RWPE2 (cell line): ENCODE measurements at regions not wholly inside any gene's neighbourhood (a gene's known extent, or its start where the extent isn't known, plus 50 kb on each side); places are given as distances from the start of the nearest gene placed in this dataset.

Source experiments
- ATAC-seq: fragments of 200-7000 bp; cut with Tn5 transposase; 3 replicates; pipeline ENCODE4 v1.9.1; 2021; ENCODE audit warnings: low read depth
- DNase-seq: peaks from one replicate; pipeline ENCODE4 v3.0.0-alpha.2; 2020; ENCODE audit warnings: low spot score
- H3K27ac ChIP-seq: fragments of 450-650 bp; 2 replicates; pipeline ENCODE4 v1.5.1; 2017; ENCODE audit warnings: mild to moderate bottlenecking; ENCODE audit not compliant: poor library complexity, severe bottlenecking
- H3K27me3 ChIP-seq: fragments of 250-450 bp; sonication (Bioruptor Pico); 2 replicates; pipeline ENCODE4 v1.5.1; 2021; ENCODE audit warnings: mild to moderate bottlenecking, moderate library complexity; ENCODE audit not compliant: insufficient read depth, poor library complexity, severe bottlenecking
- H3K36me3 ChIP-seq: fragments of 250-450 bp; sonication (Bioruptor Pico); 2 replicates; pipeline ENCODE4 v1.5.1; 2020; ENCODE audit warnings: low read depth, mild to moderate bottlenecking, moderate library complexity
- H3K4me1 ChIP-seq: fragments of 250-450 bp; sonication (Bioruptor Pico); 2 replicates; pipeline ENCODE4 v1.5.1; 2021; ENCODE audit warnings: mild to moderate bottlenecking, moderate library complexity; ENCODE audit not compliant: insufficient read depth, poor library complexity, severe bottlenecking
- H3K4me3 ChIP-seq: fragments of 250-450 bp; sonication (Bioruptor Pico); 2 replicates; pipeline ENCODE4 v1.5.1; 2021; ENCODE audit warnings: mild to moderate bottlenecking, moderate library complexity; ENCODE audit not compliant: severe bottlenecking
- H3K9me3 ChIP-seq: fragments of 250-450 bp; sonication (Bioruptor Pico); 2 replicates; pipeline ENCODE4 v1.5.1; 2021; ENCODE audit warnings: mild to moderate bottlenecking, moderate library complexity; ENCODE audit not compliant: severe bottlenecking
- TF ChIP-seq, protein P1 (sequence below): fragments of 450-650 bp; IDR thresholded peaks from one replicate; pipeline ENCODE4 v1.5.1; 2017; ENCODE audit warnings: mild to moderate bottlenecking, moderate library complexity; ENCODE audit not compliant: poor library complexity, severe bottlenecking

DNA sequence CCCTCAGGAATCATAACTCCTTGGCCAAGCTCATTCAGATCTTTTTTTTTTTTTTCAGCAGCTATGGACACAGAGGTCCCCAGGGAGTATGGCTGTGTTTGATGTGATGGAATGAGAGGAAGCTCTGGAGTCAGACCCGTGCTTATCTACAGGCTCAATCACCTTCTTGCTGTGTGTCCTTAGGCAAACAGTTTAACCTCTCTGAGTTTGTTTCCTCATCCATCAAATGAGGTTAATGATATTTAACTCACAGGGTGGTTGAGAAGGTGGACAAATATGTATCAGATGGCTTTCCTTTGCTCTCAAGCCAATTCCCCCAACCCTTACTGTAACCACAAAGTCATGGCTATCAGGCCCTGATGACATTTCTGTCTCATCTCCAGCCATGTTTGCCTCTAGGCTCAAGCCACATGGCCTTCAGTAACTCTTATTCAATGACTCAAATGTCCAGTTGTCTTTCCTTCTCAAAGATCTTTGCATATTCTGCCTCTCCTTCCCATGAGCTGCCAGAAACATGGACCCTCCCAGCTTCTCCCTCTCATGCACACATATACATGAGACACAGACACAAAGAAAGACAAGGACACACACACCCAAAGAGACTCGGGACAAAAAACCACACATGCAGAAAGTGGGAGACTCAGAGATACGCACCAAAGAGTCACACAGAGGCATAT, 303.5 kb upstream of the KAZN start:
- ATAC-seq (no peak), DNase-seq (no peak)
- TF ChIP-seq, protein P1, sequence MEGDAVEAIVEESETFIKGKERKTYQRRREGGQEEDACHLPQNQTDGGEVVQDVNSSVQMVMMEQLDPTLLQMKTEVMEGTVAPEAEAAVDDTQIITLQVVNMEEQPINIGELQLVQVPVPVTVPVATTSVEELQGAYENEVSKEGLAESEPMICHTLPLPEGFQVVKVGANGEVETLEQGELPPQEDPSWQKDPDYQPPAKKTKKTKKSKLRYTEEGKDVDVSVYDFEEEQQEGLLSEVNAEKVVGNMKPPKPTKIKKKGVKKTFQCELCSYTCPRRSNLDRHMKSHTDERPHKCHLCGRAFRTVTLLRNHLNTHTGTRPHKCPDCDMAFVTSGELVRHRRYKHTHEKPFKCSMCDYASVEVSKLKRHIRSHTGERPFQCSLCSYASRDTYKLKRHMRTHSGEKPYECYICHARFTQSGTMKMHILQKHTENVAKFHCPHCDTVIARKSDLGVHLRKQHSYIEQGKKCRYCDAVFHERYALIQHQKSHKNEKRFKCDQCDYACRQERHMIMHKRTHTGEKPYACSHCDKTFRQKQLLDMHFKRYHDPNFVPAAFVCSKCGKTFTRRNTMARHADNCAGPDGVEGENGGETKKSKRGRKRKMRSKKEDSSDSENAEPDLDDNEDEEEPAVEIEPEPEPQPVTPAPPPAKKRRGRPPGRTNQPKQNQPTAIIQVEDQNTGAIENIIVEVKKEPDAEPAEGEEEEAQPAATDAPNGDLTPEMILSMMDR: no peak
- no peak overlapping the region for H3K4me3 ChIP-seq
- peaks cover 4% of the 10 kb centered on the region for H3K4me1 ChIP-seq
- H3K27ac ChIP-seq: no peak overlapping the region
- no peaks in the 10 kb centered on the region for H3K9me3 ChIP-seq
- no peaks in the 10 kb centered on the region for H3K36me3 ChIP-seq
- H3K27me3 ChIP-seq: no peaks in the 10 kb centered on the region

DNA sequence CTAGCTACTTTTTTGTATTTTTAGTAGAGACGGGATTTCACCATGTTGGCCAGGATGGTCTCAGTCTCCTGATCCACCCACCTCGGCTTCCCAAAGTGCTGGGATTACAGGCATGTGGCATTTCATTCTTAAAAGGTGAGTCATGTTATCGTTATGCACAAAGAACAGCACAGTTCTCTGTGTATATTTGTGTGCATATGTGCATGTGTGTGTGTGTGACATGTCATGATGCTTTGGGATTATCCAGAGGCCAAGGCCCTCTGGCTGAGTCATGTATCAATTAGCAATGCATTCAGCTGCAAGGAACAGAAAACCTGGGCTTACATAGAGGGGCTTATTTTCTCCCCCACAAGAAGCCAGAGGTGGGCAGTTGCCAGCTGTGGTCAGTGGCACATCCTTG, 301.7 kb upstream of the KAZN start:
- H3K9me3 ChIP-seq: no peaks in the 10 kb centered on the region
- H3K4me1 ChIP-seq: peaks cover 2% of the 10 kb centered on the region
- H3K36me3 ChIP-seq: no peaks in the 10 kb centered on the region
- DNase-seq (no peak), ATAC-seq (peak; percentile 43; the same call in 1 of the 3 replicates)
- no peak overlapping the region for H3K27ac ChIP-seq
- TF ChIP-seq, protein P1: no peak
- H3K4me3 ChIP-seq: no peak overlapping the region
- no peaks in the 10 kb centered on the region for H3K27me3 ChIP-seq

DNA sequence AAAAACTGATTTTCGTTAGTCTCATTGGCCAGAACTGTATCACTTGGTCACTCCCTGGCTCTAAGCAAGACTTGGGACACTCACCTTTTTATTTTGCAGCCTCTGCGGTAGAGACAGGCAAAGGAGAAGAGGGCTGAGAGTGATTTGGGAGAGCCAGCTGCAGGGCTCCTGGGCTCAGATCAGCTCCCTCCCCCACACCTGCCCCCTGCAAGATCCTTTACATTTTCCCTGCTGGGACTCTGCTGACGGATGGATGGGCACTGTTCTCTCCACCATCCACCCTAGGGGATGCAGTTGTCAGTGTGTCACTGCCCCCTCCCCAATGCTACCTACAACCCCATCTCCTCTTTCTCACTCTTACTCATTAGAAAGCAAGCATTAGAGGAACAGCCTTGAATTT, 301.1 kb upstream of the KAZN start:
- ATAC-seq: no peak

DNA sequence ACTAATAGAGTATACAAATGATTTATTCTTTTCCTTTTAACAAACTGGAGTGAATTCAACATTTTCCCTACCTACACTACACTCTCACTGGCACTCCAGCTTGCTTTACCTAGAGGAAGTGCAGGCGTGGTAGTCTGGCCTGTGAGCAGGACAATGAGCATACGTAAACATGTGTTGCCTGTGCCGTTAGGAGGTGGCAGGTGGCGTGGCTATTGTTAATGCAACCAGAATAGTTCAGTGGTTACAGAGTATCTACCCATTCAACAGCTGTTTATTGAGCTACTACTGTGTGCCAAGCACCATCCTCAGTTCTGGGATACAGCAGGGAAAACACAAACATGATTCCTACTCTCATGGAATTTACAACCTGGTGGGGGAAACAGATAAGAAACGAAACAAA, 299.7 kb upstream of the KAZN start:
- no peak for DNase-seq
- Histone ChIP-seq H3K27me3 (no peaks in the 10 kb centered on the region), H3K4me1 (peaks cover 3% of the 10 kb centered on the region), H3K9me3 (no peaks in the 10 kb centered on the region), H3K27ac (no peak overlapping the region), H3K36me3 (no peaks in the 10 kb centered on the region), H3K4me3 (no peak overlapping the region)
- TF ChIP-seq, protein P1: no peak
- no peak for ATAC-seq

More for the DNA sequence above, 301.1 kb upstream of the KAZN start:
- Histone ChIP-seq H3K9me3 (no peaks in the 10 kb centered on the region), H3K4me3 (no peak overlapping the region), H3K27me3 (no peaks in the 10 kb centered on the region), H3K4me1 (peaks cover 3% of the 10 kb centered on the region), H3K27ac (no peak overlapping the region), H3K36me3 (no peaks in the 10 kb centered on the region)
- no peak for DNase-seq
- TF ChIP-seq, protein P1: no peak

DNA sequence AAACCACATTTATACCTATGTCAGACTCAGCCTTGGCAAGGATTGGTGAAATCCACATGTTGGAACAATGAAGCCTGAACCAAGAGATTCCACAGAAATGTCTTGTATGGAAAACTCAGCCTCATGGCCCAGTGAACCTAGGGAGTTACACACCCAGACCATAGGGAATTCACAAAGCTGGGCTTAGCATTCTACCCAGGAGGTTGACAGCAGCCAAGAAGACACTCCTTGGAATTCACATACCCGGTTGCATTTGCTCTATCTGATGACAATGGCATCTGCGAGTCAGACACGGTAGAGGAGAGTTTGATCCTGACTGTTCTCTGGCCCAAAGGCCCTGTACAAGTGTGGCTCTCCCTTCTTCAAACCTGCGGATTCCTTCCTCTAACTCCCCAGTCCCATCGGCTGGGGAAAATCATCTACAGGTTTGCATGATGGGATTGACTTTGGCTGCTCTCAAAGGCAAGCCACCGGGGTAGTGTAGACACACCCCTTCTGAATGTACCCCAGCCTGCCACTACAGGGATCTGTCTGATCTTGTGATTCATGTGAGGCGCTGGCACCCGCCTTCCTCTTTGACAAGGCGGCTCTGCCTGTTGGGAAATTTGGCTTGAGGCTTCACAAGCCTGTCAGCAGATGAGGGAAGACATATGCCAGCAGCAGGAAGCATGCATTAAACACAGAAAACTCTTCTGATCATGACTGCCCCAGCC, 297.3 kb upstream of the KAZN start:
- TF ChIP-seq, protein P1: no peak
- ATAC-seq (peak; percentile 82), DNase-seq (peak; percentile 72)
- H3K27ac ChIP-seq: no peak overlapping the region
- H3K27me3 ChIP-seq: no peaks in the 10 kb centered on the region
- H3K36me3 ChIP-seq: no peaks in the 10 kb centered on the region
- peaks cover 3% of the 10 kb centered on the region for H3K4me1 ChIP-seq
- H3K4me3 ChIP-seq: no peak overlapping the region
- H3K9me3 ChIP-seq: no peaks in the 10 kb centered on the region
